GM18505 (cell line): ENCODE measurements at regions not wholly inside any gene's neighbourhood (a gene's known extent, or its start where the extent isn't known, plus 50 kb on each side); places are given as distances from the start of the nearest gene placed in this dataset.
"Not testable (repeated sequence)": the region's sequence is repeated elsewhere in the genome, so short reads cannot be mapped to it uniquely, and the experiment has no call there.

ENCODE experiments used
- ATAC-seq: cut with Tn5 transposase; IDR thresholded peaks from one replicate; pipeline ENCODE4 v1.9.1; 2021; ENCODE audit not compliant: unreplicated experiment
- POLR2A ChIP-seq: IDR thresholded peaks from 4 replicates; pipeline ENCODE4 v1.6.1; 2011; ENCODE audit warnings: borderline replicate concordance; ENCODE audit not compliant: insufficient read depth, insufficient read length; ENCODE audit errors: extremely low read depth

GRCh38 chr6:134642279-134642678 lies 307.6 kb downstream of the ALDH8A1 start:
- ATAC-seq, result no peak
- TF ChIP-seq POLR2A, result no peak

- no peak for TF ChIP-seq POLR2A
- ATAC-seq, result peak; percentile 63
Measured at GRCh38 chr6:134640975-134641429, 308.9 kb downstream of the ALDH8A1 start.

- no peak for TF ChIP-seq POLR2A
- no peak for ATAC-seq
Measured at GRCh38 chr6:134640229-134640628, 309.7 kb downstream of the ALDH8A1 start.

GRCh38 chr6:134637847-134638437 lies 312.0 kb downstream of the ALDH8A1 start:
- ATAC-seq, result no peak
- no peak for TF ChIP-seq POLR2A

GRCh38 chr6:134637282-134637681 lies 312.6 kb downstream of the ALDH8A1 start:
- TF ChIP-seq POLR2A, result no peak
- no peak for ATAC-seq

GRCh38 chr6:134636186-134636799 lies 313.6 kb downstream of the ALDH8A1 start:
- TF ChIP-seq POLR2A, result no peak
- ATAC-seq, result no peak

- TF ChIP-seq POLR2A, result no peak
- no peak for ATAC-seq
Measured at GRCh38 chr6:134634966-134635365, 314.9 kb downstream of the ALDH8A1 start.

- no peak for ATAC-seq
Measured at GRCh38 chr6:134634466-134634865, 315.4 kb downstream of the ALDH8A1 start.

GRCh38 chr6:134632982-134633940 lies 315.3 kb upstream of the SGK1 start:
- not testable (repeated sequence) for ATAC-seq

More at GRCh38 chr6:134634466-134634865, 315.4 kb downstream of the ALDH8A1 start:
- TF ChIP-seq POLR2A, result no peak

- TF ChIP-seq POLR2A, result no peak
- no peak for ATAC-seq
Measured at GRCh38 chr6:134632024-134632423, 314.1 kb upstream of the SGK1 start.

- no peak for ATAC-seq
- no peak for TF ChIP-seq POLR2A
Measured at GRCh38 chr6:134631398-134631924, 313.5 kb upstream of the SGK1 start.

GRCh38 chr6:134630508-134631121 lies 312.7 kb upstream of the SGK1 start:
- ATAC-seq, result no peak
- no peak for TF ChIP-seq POLR2A

GRCh38 chr6:134628154-134628553 lies 310.2 kb upstream of the SGK1 start:
- TF ChIP-seq POLR2A, result no peak
- ATAC-seq, result no peak
